Smooth muscle cell (in vitro differentiated cells): ENCODE measurements at regions not wholly inside any gene's neighbourhood (a gene's known extent, or its start where the extent isn't known, plus 50 kb on each side); places are given as distances from the start of the nearest gene placed in this dataset.
A peak's percentile ranks its signal among the peaks of the same experiment; 100 is the strongest.

Experiments
- DNase-seq: peaks from one replicate; lab custom pipeline; 2025; ENCODE audit not compliant: unreplicated experiment; lab: John Stamatoyannopoulos, UW
- H2AFZ ChIP-seq: fragments of 200-600 bp; sonication (generic); 2 replicates; pipeline ENCODE4 v1.6.0; 2016; ENCODE audit warnings: antibody characterized with exemption, low read depth, mild to moderate bottlenecking
- H3F3A ChIP-seq: fragments of 200-600 bp; sonication (generic); 2 replicates; pipeline ENCODE4 v1.6.0; 2017; ENCODE audit warnings: antibody characterized with exemption, low read depth
- H3K27ac ChIP-seq: fragments of 200-600 bp; sonication (generic); 2 replicates; pipeline ENCODE4 v1.5.1; 2016; ENCODE audit warnings: low read depth, mild to moderate bottlenecking
- H3K27me3 ChIP-seq: fragments of 200-600 bp; sonication (generic); 2 replicates; pipeline ENCODE4 v1.6.1; 2016; ENCODE audit warnings: low read depth, mild to moderate bottlenecking
- H3K36me3 ChIP-seq: fragments of 200-600 bp; sonication (generic); 2 replicates; pipeline ENCODE4 v1.5.1; 2016; ENCODE audit warnings: low read depth
- H3K4me1 ChIP-seq: fragments of 200-600 bp; sonication (generic); 2 replicates; pipeline ENCODE4 v1.5.1; 2016; ENCODE audit warnings: low read depth
- H3K4me2 ChIP-seq: fragments of 200-600 bp; sonication (generic); 2 replicates; pipeline ENCODE4 v1.6.0; 2016; ENCODE audit warnings: mild to moderate bottlenecking
- H3K4me3 ChIP-seq: fragments of 200-600 bp; sonication (generic); 2 replicates; pipeline ENCODE4 v1.5.1; 2016; ENCODE audit warnings: mild to moderate bottlenecking
- H3K79me2 ChIP-seq: fragments of 200-600 bp; sonication (generic); 2 replicates; pipeline ENCODE4 v1.6.0; 2016; ENCODE audit warnings: low read depth, mild to moderate bottlenecking
- H3K9ac ChIP-seq: fragments of 200-600 bp; sonication (generic); 2 replicates; pipeline ENCODE4 v1.6.0; 2016; ENCODE audit warnings: low read depth
- H3K9me3 ChIP-seq: fragments of 200-600 bp; sonication (generic); replicated peaks from 2 replicates; pipeline ENCODE4 v1.5.1; 2016; ENCODE audit warnings: low read depth
- H4K20me1 ChIP-seq: fragments of 200-600 bp; sonication (generic); 2 replicates; pipeline ENCODE4 v1.6.0; 2016; ENCODE audit warnings: low read depth
- WGBS: methylation state at CpG from one replicate; pipeline ENCODE4 v1.1.7; 2016; ENCODE audit warnings: low lambda C conversion rate; 5-methylcytosine and 5-hydroxymethylcytosine counted together
- TF ChIP-seq, protein P1 (sequence below): fragments of 200-600 bp; sonication (generic); IDR thresholded peaks from 2 replicates; pipeline ENCODE4 v1.5.1; 2017; ENCODE audit warnings: borderline replicate concordance, mild to moderate bottlenecking, antibody characterized with exemption; ENCODE audit not compliant: insufficient read depth, poor library complexity, severe bottlenecking

DNA sequence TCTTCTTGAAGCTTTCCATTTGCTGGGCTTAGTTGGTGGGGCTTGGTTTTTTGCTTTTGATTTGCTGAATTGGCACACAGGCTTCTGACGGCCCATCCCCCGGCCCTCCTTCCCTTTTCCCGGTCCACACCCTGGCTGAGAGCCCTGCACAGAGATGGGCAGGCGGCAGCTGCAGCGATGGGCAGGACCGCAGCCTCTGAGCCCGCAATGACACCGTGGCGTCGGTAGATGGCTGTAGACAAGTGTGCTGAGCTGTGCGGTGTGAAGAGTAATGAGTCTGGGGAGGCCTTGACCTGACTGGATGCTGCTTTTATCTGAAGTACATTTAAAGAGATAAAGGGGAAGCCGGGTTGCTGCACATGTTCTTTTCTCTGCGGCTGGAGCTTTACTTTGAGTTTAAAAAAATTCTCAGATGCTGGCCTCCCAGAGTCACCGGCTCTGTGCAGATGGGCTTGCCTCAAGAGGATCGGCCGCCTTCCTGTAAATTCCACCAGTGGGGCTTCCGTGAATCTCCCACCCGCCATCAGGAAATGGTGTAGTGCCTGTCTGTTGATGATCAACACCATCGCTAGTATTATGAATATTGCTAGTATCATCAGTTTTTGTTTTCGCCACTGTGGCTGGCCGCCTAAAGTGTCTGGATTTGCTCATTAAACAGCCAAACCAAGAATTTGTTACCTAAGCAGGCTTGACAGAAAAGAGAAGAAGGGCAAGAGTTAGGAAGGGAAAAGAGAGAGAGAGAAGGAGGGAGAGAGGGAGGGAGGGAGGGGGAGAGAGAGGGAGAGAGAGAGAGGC lies 245.6 kb upstream of the RBFOX1 start:
- WGBS, result 37% methylated on average over 21 of the region's 21 CpGs
- H3F3A ChIP-seq, result no peaks in the 10 kb centered on the region
- H3K36me3 ChIP-seq, result no peaks in the 10 kb centered on the region
- H3K79me2 ChIP-seq, result no peaks in the 10 kb centered on the region
- no peak overlapping the region for H3K27ac ChIP-seq
- no peak overlapping the region for H3K4me3 ChIP-seq
- TF ChIP-seq, protein P1, sequence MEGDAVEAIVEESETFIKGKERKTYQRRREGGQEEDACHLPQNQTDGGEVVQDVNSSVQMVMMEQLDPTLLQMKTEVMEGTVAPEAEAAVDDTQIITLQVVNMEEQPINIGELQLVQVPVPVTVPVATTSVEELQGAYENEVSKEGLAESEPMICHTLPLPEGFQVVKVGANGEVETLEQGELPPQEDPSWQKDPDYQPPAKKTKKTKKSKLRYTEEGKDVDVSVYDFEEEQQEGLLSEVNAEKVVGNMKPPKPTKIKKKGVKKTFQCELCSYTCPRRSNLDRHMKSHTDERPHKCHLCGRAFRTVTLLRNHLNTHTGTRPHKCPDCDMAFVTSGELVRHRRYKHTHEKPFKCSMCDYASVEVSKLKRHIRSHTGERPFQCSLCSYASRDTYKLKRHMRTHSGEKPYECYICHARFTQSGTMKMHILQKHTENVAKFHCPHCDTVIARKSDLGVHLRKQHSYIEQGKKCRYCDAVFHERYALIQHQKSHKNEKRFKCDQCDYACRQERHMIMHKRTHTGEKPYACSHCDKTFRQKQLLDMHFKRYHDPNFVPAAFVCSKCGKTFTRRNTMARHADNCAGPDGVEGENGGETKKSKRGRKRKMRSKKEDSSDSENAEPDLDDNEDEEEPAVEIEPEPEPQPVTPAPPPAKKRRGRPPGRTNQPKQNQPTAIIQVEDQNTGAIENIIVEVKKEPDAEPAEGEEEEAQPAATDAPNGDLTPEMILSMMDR, result peak; percentile 40
- H3K9ac ChIP-seq, result no peak overlapping the region
- no peak for DNase-seq
- peaks cover 24% of the 10 kb centered on the region for H3K4me1 ChIP-seq
- H3K9me3 ChIP-seq, result no peaks in the 10 kb centered on the region
- peaks cover 45% of the 10 kb centered on the region for H3K27me3 ChIP-seq
- no peak overlapping the region for H3K4me2 ChIP-seq
- H4K20me1 ChIP-seq, result no peaks in the 10 kb centered on the region
- H2AFZ ChIP-seq, result no peak overlapping the region

DNA sequence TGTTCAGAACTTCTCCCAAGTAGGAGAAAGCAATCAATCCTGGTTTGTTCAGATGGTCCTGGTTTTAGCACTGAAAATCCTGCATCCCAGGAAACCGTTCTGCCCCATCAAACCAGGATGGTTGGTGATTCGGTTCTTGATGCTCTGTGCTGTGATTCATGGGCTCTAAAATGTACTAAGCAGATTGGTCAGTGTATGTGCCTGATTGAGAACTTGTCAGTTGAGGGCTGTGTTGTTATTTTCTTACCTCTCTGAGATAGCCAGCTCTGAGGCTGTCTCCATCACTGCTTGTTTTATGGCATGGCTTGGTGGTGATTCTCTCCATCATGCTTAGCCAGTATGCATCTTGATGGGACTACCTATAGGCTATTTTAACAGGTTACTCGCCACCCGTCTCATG lies 246.9 kb upstream of the RBFOX1 start:
- no peaks in the 10 kb centered on the region for H3K36me3 ChIP-seq
- H3K9ac ChIP-seq, result no peak overlapping the region
- H4K20me1 ChIP-seq, result no peaks in the 10 kb centered on the region
- no peaks in the 10 kb centered on the region for H3K79me2 ChIP-seq
- H3K4me1 ChIP-seq, result peaks cover 14% of the 10 kb centered on the region
- no peak for DNase-seq
- no peak overlapping the region for H2AFZ ChIP-seq
- WGBS, result 84% methylated on average over 4 of the region's 4 CpGs
- no peaks in the 10 kb centered on the region for H3F3A ChIP-seq
- H3K27me3 ChIP-seq, result peaks cover 45% of the 10 kb centered on the region
- H3K27ac ChIP-seq, result no peak overlapping the region
- no peak overlapping the region for H3K4me3 ChIP-seq
- no peak overlapping the region for H3K4me2 ChIP-seq
- TF ChIP-seq, protein P1, result no peak
- no peaks in the 10 kb centered on the region for H3K9me3 ChIP-seq

DNA sequence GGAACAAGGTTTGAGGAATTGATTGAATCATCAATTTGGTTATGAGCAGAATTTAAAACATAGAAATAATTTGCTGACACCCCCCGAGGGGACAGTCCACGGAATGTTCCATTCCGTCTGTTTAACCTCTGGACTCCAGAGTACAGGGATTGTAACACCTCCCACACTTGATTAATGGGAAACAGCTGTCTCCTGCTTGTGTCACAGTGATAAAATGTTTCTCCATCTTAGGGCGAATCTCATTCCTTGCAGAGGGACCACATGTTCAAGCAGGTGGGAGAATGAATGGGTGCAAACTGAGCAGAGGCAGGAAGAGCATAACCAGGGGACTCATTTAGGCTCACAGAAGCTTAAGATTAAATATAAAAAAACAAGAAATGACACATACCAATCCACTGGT lies 249.5 kb upstream of the RBFOX1 start:
- H3K36me3 ChIP-seq, result no peaks in the 10 kb centered on the region
- no peaks in the 10 kb centered on the region for H4K20me1 ChIP-seq
- no peaks in the 10 kb centered on the region for H3K79me2 ChIP-seq
- H3K4me3 ChIP-seq, result no peak overlapping the region
- 46% methylated on average over 4 of the region's 4 CpGs for WGBS
- DNase-seq, result no peak
- no peaks in the 10 kb centered on the region for H3K4me1 ChIP-seq
- H3K9ac ChIP-seq, result no peak overlapping the region
- H3F3A ChIP-seq, result no peaks in the 10 kb centered on the region
- peaks cover 36% of the 10 kb centered on the region for H3K27me3 ChIP-seq
- no peaks in the 10 kb centered on the region for H3K9me3 ChIP-seq
- H3K4me2 ChIP-seq, result no peak overlapping the region
- H2AFZ ChIP-seq, result no peak overlapping the region
- H3K27ac ChIP-seq, result no peak overlapping the region
- TF ChIP-seq, protein P1, result no peak

DNA sequence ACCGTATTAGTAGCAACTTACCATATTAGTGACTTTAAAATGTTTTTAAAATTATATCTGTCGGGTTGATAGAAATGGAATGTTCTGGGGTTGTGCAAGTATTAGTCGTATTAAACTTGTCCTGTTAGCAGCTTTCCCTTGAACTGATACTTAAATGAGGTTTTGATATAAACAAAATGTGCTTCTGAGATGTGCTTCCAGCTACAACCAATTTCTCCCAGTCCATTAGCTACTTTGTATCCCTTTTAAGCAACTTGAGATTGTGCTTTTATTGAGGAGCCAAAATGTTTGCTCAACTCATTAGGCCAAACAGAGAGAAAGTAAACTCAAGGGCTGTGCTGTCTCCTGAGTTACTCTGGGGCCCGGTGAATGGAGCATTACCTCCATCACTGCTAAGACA lies 255.0 kb upstream of the RBFOX1 start:
- Histone ChIP-seq H3K4me1 (no peaks in the 10 kb centered on the region), H3K27me3 (no peaks in the 10 kb centered on the region), H3F3A (no peaks in the 10 kb centered on the region), H3K36me3 (no peaks in the 10 kb centered on the region), H3K4me3 (no peak overlapping the region), H3K9ac (no peak overlapping the region), H4K20me1 (no peaks in the 10 kb centered on the region), H2AFZ (no peak overlapping the region), H3K4me2 (no peak overlapping the region), H3K27ac (no peak overlapping the region), H3K79me2 (no peaks in the 10 kb centered on the region), H3K9me3 (no peaks in the 10 kb centered on the region)
- 86% methylated on average over 4 of the region's 4 CpGs for WGBS
- no peak for DNase-seq
- TF ChIP-seq, protein P1, result no peak
